Suprapubic skin (tissue), 4 donors: ENCODE measurements at regions not wholly inside any gene's neighbourhood (a gene's known extent, or its start where the extent isn't known, plus 50 kb on each side); places are given as distances from the start of the nearest gene placed in this dataset.

Source experiments
- DNase-seq, 2 donors: peaks; one replicate each; pipeline ENCODE4 v3.0.0-alpha.2; 2019; ENCODE audit warnings: low spot score in 2 of 2
- H3K27ac ChIP-seq: fragments of 200-600 bp; sonication (generic); one replicate; pipeline ENCODE4 v1.5.1; 2019
- H3K27me3 ChIP-seq: fragments of 200-600 bp; sonication (generic); one replicate; pipeline ENCODE4 v1.5.1; 2019
- H3K36me3 ChIP-seq: fragments of 200-600 bp; sonication (generic); one replicate; pipeline ENCODE4 v1.5.1; 2019
- H3K4me1 ChIP-seq: fragments of 200-600 bp; sonication (generic); one replicate; pipeline ENCODE4 v1.5.1; 2019
- H3K4me3 ChIP-seq: fragments of 200-600 bp; sonication (generic); one replicate; pipeline ENCODE4 v1.5.1; 2019; ENCODE audit warnings: mild to moderate bottlenecking
- H3K9me3 ChIP-seq: fragments of 200-600 bp; sonication (generic); one replicate; pipeline ENCODE4 v1.5.1; 2019
- CTCF ChIP-seq, 2 donors: fragments of 200-600 bp in 1 of 2; fragments of 450-650 bp in 1 of 2; sonication (generic) in 1 of 2; IDR thresholded peaks; one replicate each; pipeline ENCODE4 v1.5.1; 2016 to 2019; ENCODE audit warnings: antibody characterized with exemption in 2 of 2, mild to moderate bottlenecking in 1 of 2, moderate library complexity in 1 of 2
- EP300 ChIP-seq: sonication (generic); formaldehyde crosslinking; IDR thresholded peaks from one replicate; pipeline ENCODE4 v1.6.1; 2017; ENCODE audit warnings: antibody characterized with exemption
- POLR2A ChIP-seq, 2 donors: fragments of 450-650 bp; IDR thresholded peaks; one replicate each; pipeline ENCODE4 v1.6.1; 2017; ENCODE audit warnings: antibody characterized with exemption in 2 of 2, mild to moderate bottlenecking in 2 of 2, moderate library complexity in 2 of 2
- POLR2AphosphoS5 ChIP-seq, 3 donors: sonication (generic); formaldehyde crosslinking; IDR thresholded peaks; one replicate each; pipeline ENCODE4 v1.6.1; 2017; ENCODE audit warnings: antibody characterized with exemption in 3 of 3
- WGBS: methylation state at CpG from one replicate; pipeline ENCODE4 v1.1.5; 2018; 5-methylcytosine and 5-hydroxymethylcytosine counted together

- no peaks in the 10 kb centered on the region for H3K9me3 ChIP-seq
- no peak for TF ChIP-seq POLR2AphosphoS5 (IDR thresholded peaks at IDR 0.05)
- TF ChIP-seq CTCF (IDR thresholded peaks at IDR 0.05) = no peak
- TF ChIP-seq EP300 = no peak
- TF ChIP-seq POLR2A (IDR thresholded peaks at IDR 0.05) = no peak
- no peaks in the 10 kb centered on the region for H3K4me1 ChIP-seq
- no peaks in the 10 kb centered on the region for H3K27me3 ChIP-seq
- no peak overlapping the region for H3K27ac ChIP-seq
- H3K4me3 ChIP-seq = no peak overlapping the region
- DNase-seq = no peak
- no peaks in the 10 kb centered on the region for H3K36me3 ChIP-seq
- WGBS = 73% methylated on average over 2 of the region's 2 CpGs
Measured at GRCh38 chr12:127909041-127909440, 357.9 kb upstream of the TMEM132C start.

GRCh38 chr12:127911291-127911690, 355.7 kb upstream of the TMEM132C start:
- Histone ChIP-seq H3K4me1 (no peaks in the 10 kb centered on the region), H3K4me3 (no peak overlapping the region), H3K36me3 (no peaks in the 10 kb centered on the region), H3K27ac (no peak overlapping the region), H3K9me3 (no peaks in the 10 kb centered on the region), H3K27me3 (no peaks in the 10 kb centered on the region)
- no peak for DNase-seq
- 50% methylated on average over 5 of the region's 5 CpGs for WGBS
- no peak for TF ChIP-seq CTCF (IDR thresholded peaks at IDR 0.05)
- no peak for TF ChIP-seq POLR2AphosphoS5 (IDR thresholded peaks at IDR 0.05)
- TF ChIP-seq EP300 = no peak
- no peak for TF ChIP-seq POLR2A (IDR thresholded peaks at IDR 0.05)

- no peak overlapping the region for H3K27ac ChIP-seq
- no peak overlapping the region for H3K4me3 ChIP-seq
- no peaks in the 10 kb centered on the region for H3K27me3 ChIP-seq
- H3K9me3 ChIP-seq = no peaks in the 10 kb centered on the region
- H3K36me3 ChIP-seq = no peaks in the 10 kb centered on the region
- 83% methylated on average over 11 of the region's 11 CpGs for WGBS
- H3K4me1 ChIP-seq = no peaks in the 10 kb centered on the region
- no peak for DNase-seq
- no peak for TF ChIP-seq POLR2A (IDR thresholded peaks at IDR 0.05)
- TF ChIP-seq EP300 = no peak
- no peak for TF ChIP-seq CTCF (IDR thresholded peaks at IDR 0.05)
- TF ChIP-seq POLR2AphosphoS5 (IDR thresholded peaks at IDR 0.05) = no peak
Measured at GRCh38 chr12:127912035-127912665, 354.8 kb upstream of the TMEM132C start.

GRCh38 chr12:127923501-127923900, 343.5 kb upstream of the TMEM132C start:
- no peak overlapping the region for H3K27ac ChIP-seq
- no peak overlapping the region for H3K4me3 ChIP-seq
- TF ChIP-seq POLR2A (IDR thresholded peaks at IDR 0.05) = no peak
- TF ChIP-seq POLR2AphosphoS5 (IDR thresholded peaks at IDR 0.05) = no peak
- no peak for TF ChIP-seq CTCF (IDR thresholded peaks at IDR 0.05)
- no peak for TF ChIP-seq EP300
- WGBS = 96% methylated on average over 6 of the region's 6 CpGs
- no peaks in the 10 kb centered on the region for H3K36me3 ChIP-seq
- DNase-seq = no peak
- no peaks in the 10 kb centered on the region for H3K27me3 ChIP-seq
- no peaks in the 10 kb centered on the region for H3K4me1 ChIP-seq
- H3K9me3 ChIP-seq = no peaks in the 10 kb centered on the region

- H3K9me3 ChIP-seq = no peaks in the 10 kb centered on the region
- no peak overlapping the region for H3K4me3 ChIP-seq
- WGBS = 40% methylated on average over 4 of the region's 4 CpGs
- H3K36me3 ChIP-seq = no peaks in the 10 kb centered on the region
- TF ChIP-seq EP300 (no peak), CTCF (IDR thresholded peaks at IDR 0.05) (no peak), POLR2AphosphoS5 (IDR thresholded peaks at IDR 0.05) (no peak), POLR2A (IDR thresholded peaks at IDR 0.05) (no peak)
- H3K27ac ChIP-seq = no peak overlapping the region
- DNase-seq = no peak
- no peaks in the 10 kb centered on the region for H3K4me1 ChIP-seq
- H3K27me3 ChIP-seq = no peaks in the 10 kb centered on the region
Measured at GRCh38 chr12:127925971-127926370, 341.0 kb upstream of the TMEM132C start.
